Adrenal gland (tissue), 9 donors: ENCODE measurements at regions not wholly inside any gene's neighbourhood (a gene's known extent, or its start where the extent isn't known, plus 50 kb on each side); places are given as distances from the start of the nearest gene placed in this dataset.

ENCODE experiments used
- DNase-seq, 7 donors: peaks; one replicate each; pipeline ENCODE4 v3.0.0-alpha.2; 2019 to 2020
- H3K27ac ChIP-seq, 5 donors: fragments of 200-600 bp; sonication (generic) in 4 of 5; 1 replicate in 3 of 5; 2 replicates in 2 of 5; pipeline versions ENCODE4 v1.5.1 to v1.8.0; 2016 to 2020; ENCODE audit warnings: mild to moderate bottlenecking in 1 of 5
- H3K27me3 ChIP-seq: fragments of 200-600 bp; 2 replicates; pipeline ENCODE4 v1.8.0; 2021
- H3K36me3 ChIP-seq, 2 donors: fragments of 200-600 bp; replicated peaks in 1 of 2; 1 replicate in 1 of 2; 2 replicates in 1 of 2; pipeline versions ENCODE4 v1.5.1 to v1.8.0; 2018 to 2022
- H3K4me1 ChIP-seq, 2 donors: fragments of 200-600 bp; replicated peaks in 1 of 2; 1 replicate in 1 of 2; 2 replicates in 1 of 2; pipeline versions ENCODE4 v1.5.1 to v1.8.0; 2018 to 2021
- H3K4me3 ChIP-seq, 4 donors: fragments of 200-600 bp; sonication (generic) in 3 of 4; one replicate each; pipeline ENCODE4 v1.5.1; 2016 to 2018
- H3K9me3 ChIP-seq, 3 donors: fragments of 200-600 bp; sonication (generic) in 1 of 3; replicated peaks in 1 of 3; 1 replicate in 2 of 3; 2 replicates in 1 of 3; pipeline versions ENCODE4 v1.5.1 to v1.8.0; 2016 to 2021
- POLR2A ChIP-seq, 2 donors: fragments of 450-650 bp; IDR thresholded peaks; one replicate each; pipeline ENCODE4 v1.6.1; 2017; ENCODE audit warnings: antibody characterized with exemption in 2 of 2, mild to moderate bottlenecking in 2 of 2, moderate library complexity in 1 of 2
- WGBS, 4 donors: extraction: QIAGEN DNeasy Blood & Tissue Kit in 2 of 4; methylation state at CpG; one replicate each; pipeline versions ENCODE4 v1.1.5 to v1.1.7; 2013 to 2017; 5-methylcytosine and 5-hydroxymethylcytosine counted together
- intact Hi-C, 2 donors: fragments of 100-400 bp; cut with DNase I; formaldehyde crosslinking; loops; one replicate each; pipeline versions ENCODE4 v1.14.1 to v1.15.0; 2022 to 2023
- TF ChIP-seq, protein P1 (sequence below), 6 experiments: fragments of 450-650 bp in 4 of 6; fragments of 200-600 bp in 2 of 6; sonication (generic) in 1 of 6; IDR thresholded peaks; 1 replicate in 5 of 6; 2 replicates in 1 of 6; pipeline versions ENCODE4 v1.5.1 to v1.8.0; 2016 to 2021; ENCODE audit warnings: antibody characterized with exemption in 6 of 6, mild to moderate bottlenecking in 2 of 6, moderate library complexity in 1 of 6
- donor health status: healthy with polysubstance abuse.
- donor health status: Bipolar disorder and iron deficiency.
- donor health status: DM: yes; HTN: yes; CAD: no.
- donor health status: DM: no; HTN: no; CAD: no.
- donor health status: DM: no; HTN: no; CAD: no.

DNA sequence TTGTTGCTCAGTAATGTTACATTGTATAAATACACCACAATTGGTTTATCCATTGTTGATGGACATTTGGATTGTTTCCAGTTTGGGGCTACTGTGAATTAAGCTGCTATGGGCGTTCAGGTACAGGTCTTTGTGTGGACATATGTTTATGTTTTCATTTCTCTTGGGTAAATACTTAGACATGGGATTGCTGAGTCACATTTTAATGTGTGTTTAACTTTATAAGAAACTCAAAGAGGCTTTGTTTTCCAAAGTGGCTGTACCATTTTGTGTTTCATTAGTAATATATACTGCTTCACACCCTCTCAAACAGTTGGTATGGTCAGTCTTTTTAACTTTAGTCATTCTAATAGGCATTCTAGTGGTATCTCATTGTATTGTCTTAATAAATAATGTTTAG, 225.0 kb downstream of the SPTSSA start:
- 54 to 86% (median 65%) methylated on average over 1 of the region's 1 CpG for WGBS, 4 donors
- H3K27me3 ChIP-seq: no peaks in the 10 kb centered on the region
- no peaks in the 10 kb centered on the region for H3K36me3 ChIP-seq
- no peak overlapping the region for H3K4me3 ChIP-seq
- H3K4me1 ChIP-seq: no peaks in the 10 kb centered on the region
- intact Hi-C loops: loop anchor here in 1 of 2 donors (10.0 kb wide), 1 partner anchor 392 kb away; no protein-coding TSS in a partner anchor
- H3K27ac ChIP-seq: no peak overlapping the region
- H3K9me3 ChIP-seq: no peaks in the 10 kb centered on the region
- TF ChIP-seq, protein P1, sequence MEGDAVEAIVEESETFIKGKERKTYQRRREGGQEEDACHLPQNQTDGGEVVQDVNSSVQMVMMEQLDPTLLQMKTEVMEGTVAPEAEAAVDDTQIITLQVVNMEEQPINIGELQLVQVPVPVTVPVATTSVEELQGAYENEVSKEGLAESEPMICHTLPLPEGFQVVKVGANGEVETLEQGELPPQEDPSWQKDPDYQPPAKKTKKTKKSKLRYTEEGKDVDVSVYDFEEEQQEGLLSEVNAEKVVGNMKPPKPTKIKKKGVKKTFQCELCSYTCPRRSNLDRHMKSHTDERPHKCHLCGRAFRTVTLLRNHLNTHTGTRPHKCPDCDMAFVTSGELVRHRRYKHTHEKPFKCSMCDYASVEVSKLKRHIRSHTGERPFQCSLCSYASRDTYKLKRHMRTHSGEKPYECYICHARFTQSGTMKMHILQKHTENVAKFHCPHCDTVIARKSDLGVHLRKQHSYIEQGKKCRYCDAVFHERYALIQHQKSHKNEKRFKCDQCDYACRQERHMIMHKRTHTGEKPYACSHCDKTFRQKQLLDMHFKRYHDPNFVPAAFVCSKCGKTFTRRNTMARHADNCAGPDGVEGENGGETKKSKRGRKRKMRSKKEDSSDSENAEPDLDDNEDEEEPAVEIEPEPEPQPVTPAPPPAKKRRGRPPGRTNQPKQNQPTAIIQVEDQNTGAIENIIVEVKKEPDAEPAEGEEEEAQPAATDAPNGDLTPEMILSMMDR (IDR thresholded peaks at IDR 0.05): no peak
- TF ChIP-seq POLR2A (IDR thresholded peaks at IDR 0.05): no peak
- DNase-seq: no peak

DNA sequence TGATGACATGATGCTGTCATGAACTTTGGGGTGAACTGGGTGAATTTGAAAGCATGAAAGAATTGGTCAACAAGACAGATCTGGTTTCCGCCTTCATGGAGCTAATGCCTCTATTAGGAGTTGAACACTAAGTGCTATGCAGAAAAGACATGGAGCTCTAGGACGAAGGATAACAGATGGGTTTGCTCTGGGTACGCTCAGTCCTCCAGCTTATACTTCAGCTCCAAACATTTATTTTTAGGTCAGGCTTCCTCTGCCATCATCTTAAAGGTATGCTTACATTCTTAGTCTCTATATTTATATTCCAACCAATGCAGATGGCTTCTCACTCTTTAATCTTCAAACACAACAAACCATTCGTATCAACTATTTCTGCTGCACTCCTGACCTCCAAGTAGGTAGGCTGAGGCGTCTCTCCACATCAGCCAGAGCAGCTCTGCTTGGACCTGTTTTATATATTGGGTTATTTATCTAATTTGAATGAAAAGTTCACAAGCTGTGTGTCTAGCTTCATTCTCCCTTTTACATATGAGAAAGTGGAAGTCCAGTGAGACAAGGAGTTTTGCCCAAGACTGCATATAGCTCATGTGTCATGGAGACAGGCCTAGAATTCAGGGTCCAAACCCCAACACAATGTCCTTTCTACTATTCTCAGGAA, 226.3 kb downstream of the SPTSSA start:
- TF ChIP-seq POLR2A (IDR thresholded peaks at IDR 0.05): no peak
- TF ChIP-seq, protein P1 (IDR thresholded peaks at IDR 0.05): no peak
- intact Hi-C loops: loop anchor here in 1 of 2 donors (10.0 kb wide), 1 partner anchor 391 kb away; no protein-coding TSS in a partner anchor
- WGBS, 4 donors: 53 to 67% (median 60%) methylated on average over 5 of the region's 5 CpGs
- no peaks in the 10 kb centered on the region for H3K36me3 ChIP-seq
- H3K27ac ChIP-seq: no peak overlapping the region
- H3K4me3 ChIP-seq: no peak overlapping the region
- H3K4me1 ChIP-seq: no peaks in the 10 kb centered on the region
- DNase-seq: no peak
- H3K27me3 ChIP-seq: no peaks in the 10 kb centered on the region
- H3K9me3 ChIP-seq: no peaks in the 10 kb centered on the region

GRCh38 chr14:34234258-34234657, 227.8 kb downstream of the SPTSSA start:
- H3K4me1 ChIP-seq: no peaks in the 10 kb centered on the region
- no peaks in the 10 kb centered on the region for H3K27me3 ChIP-seq
- WGBS, 4 donors: 76 to 92% (median 88%) methylated on average over 2 of the region's 2 CpGs
- no peaks in the 10 kb centered on the region for H3K9me3 ChIP-seq
- H3K4me3 ChIP-seq: no peak overlapping the region
- no peak overlapping the region for H3K27ac ChIP-seq
- TF ChIP-seq POLR2A (IDR thresholded peaks at IDR 0.05): no peak
- TF ChIP-seq, protein P1 (IDR thresholded peaks at IDR 0.05): no peak
- intact Hi-C loops: loop anchor here in 1 of 2 donors (10.0 kb wide), 1 partner anchor 389 kb away; no protein-coding TSS in a partner anchor
- no peaks in the 10 kb centered on the region for H3K36me3 ChIP-seq
- DNase-seq: no peak

GRCh38 chr14:34233619-34234018, 228.4 kb downstream of the SPTSSA start:
- intact Hi-C loops: loop anchor here in 1 of 2 donors (10.0 kb wide), 1 partner anchor 389 kb away; no protein-coding TSS in a partner anchor
- DNase-seq: no peak
- no peak for TF ChIP-seq POLR2A (IDR thresholded peaks at IDR 0.05)
- TF ChIP-seq, protein P1 (IDR thresholded peaks at IDR 0.05): no peak
- no peaks in the 10 kb centered on the region for H3K27me3 ChIP-seq
- no peak overlapping the region for H3K4me3 ChIP-seq
- no peak overlapping the region for H3K27ac ChIP-seq
- no peaks in the 10 kb centered on the region for H3K9me3 ChIP-seq
- 91 to 97% (median 94%) methylated on average over 1 of the region's 1 CpG for WGBS, 4 donors
- no peaks in the 10 kb centered on the region for H3K36me3 ChIP-seq
- H3K4me1 ChIP-seq: no peaks in the 10 kb centered on the region
